WTC11 (cell line): ENCODE measurements at regions not wholly inside any gene's neighbourhood (a gene's known extent, or its start where the extent isn't known, plus 50 kb on each side); places are given as distances from the start of the nearest gene placed in this dataset.

Source experiments
- CTCF ChIP-seq: fragments of 200-600 bp; IDR thresholded peaks from 2 replicates; pipeline ENCODE4 v1.8.0; 2022; ENCODE audit warnings: antibody characterized with exemption
- ELF4 ChIP-seq: sonication (generic); formaldehyde crosslinking; IDR thresholded peaks from 2 replicates; pipeline ENCODE4 v1.8.1; 2022; ENCODE audit warnings: low read depth, mild to moderate bottlenecking, moderate library complexity, missing genetic modification reagents
- ESRRA ChIP-seq: sonication (generic); formaldehyde crosslinking; IDR thresholded peaks from 2 replicates; pipeline ENCODE4 v1.8.1; 2022; ENCODE audit warnings: mild to moderate bottlenecking, missing genetic modification reagents, borderline replicate concordance
- MYBL2 ChIP-seq: sonication (generic); formaldehyde crosslinking; IDR thresholded peaks from 2 replicates; pipeline ENCODE4 v1.8.1; 2023; ENCODE audit warnings: mild to moderate bottlenecking, moderate library complexity, missing genetic modification reagents
- NFYB ChIP-seq: sonication (generic); formaldehyde crosslinking; conservative IDR thresholded peaks from 2 replicates; pipeline ENCODE4 v1.8.0; 2022; ENCODE audit warnings: low read depth, missing genetic modification reagents
- NR1H2 ChIP-seq: sonication (generic); formaldehyde crosslinking; IDR thresholded peaks from 2 replicates; pipeline ENCODE4 v1.9.0; 2021; ENCODE audit warnings: mild to moderate bottlenecking, moderate library complexity, missing genetic modification reagents
- ZNF232 ChIP-seq: sonication (generic); formaldehyde crosslinking; IDR thresholded peaks from 2 replicates; pipeline ENCODE4 v1.8.0; 2022; ENCODE audit warnings: mild to moderate bottlenecking, missing genetic modification reagents
- TF ChIP-seq, protein P1 (sequence below): fragments of 250-450 bp; sonication (Bioruptor Pico); IDR thresholded peaks from 2 replicates; pipeline ENCODE4 v1.9.0; 2021; ENCODE audit warnings: mild to moderate bottlenecking
- TF ChIP-seq, protein P2 (sequence below): sonication (generic); formaldehyde crosslinking; IDR thresholded peaks from 2 replicates; pipeline ENCODE4 v1.8.0; 2023; ENCODE audit warnings: mild to moderate bottlenecking, missing genetic modification reagents
- TF ChIP-seq, protein P3 (sequence below): sonication (generic); formaldehyde crosslinking; IDR thresholded peaks from 2 replicates; pipeline ENCODE4 v1.8.1; 2023; ENCODE audit warnings: mild to moderate bottlenecking, moderate library complexity, missing genetic modification reagents
- TF ChIP-seq, protein P4 (sequence below): sonication (generic); formaldehyde crosslinking; IDR thresholded peaks from 2 replicates; pipeline ENCODE4 v1.8.1; 2023; ENCODE audit warnings: mild to moderate bottlenecking, missing genetic modification reagents, moderate library complexity

DNA sequence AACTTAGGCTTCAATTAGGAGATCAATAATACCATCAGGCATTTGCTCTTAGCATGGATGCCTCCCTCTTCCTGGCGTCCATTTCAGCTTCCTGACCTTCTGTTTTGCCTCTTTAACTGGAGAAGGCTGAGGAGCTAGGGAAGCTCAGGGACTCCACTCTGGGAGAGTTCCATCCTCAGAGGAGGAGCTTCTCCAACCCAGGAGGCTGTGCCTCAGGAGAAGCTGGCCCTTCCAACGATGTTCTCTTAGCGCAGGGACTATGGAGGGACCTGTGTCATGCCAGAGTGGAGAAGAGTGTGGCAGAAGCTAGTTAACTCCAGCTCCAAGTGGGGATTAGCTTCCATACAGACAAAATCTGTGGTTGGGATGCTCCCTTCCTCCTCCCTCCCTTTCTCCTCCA is 58.0 kb downstream of the KCNA5 start:
- TF ChIP-seq CTCF: no peak
- TF ChIP-seq NFYB (CRISPR knock-in tag): no peak
- TF ChIP-seq, protein P1, sequence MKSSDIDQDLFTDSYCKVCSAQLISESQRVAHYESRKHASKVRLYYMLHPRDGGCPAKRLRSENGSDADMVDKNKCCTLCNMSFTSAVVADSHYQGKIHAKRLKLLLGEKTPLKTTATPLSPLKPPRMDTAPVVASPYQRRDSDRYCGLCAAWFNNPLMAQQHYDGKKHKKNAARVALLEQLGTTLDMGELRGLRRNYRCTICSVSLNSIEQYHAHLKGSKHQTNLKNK (CRISPR knock-in tag): no peak
- no peak for TF ChIP-seq ESRRA (CRISPR knock-in tag)
- TF ChIP-seq MYBL2 (CRISPR knock-in tag): no peak
- TF ChIP-seq ZNF232 (CRISPR knock-in tag): no peak
- TF ChIP-seq, protein P2, sequence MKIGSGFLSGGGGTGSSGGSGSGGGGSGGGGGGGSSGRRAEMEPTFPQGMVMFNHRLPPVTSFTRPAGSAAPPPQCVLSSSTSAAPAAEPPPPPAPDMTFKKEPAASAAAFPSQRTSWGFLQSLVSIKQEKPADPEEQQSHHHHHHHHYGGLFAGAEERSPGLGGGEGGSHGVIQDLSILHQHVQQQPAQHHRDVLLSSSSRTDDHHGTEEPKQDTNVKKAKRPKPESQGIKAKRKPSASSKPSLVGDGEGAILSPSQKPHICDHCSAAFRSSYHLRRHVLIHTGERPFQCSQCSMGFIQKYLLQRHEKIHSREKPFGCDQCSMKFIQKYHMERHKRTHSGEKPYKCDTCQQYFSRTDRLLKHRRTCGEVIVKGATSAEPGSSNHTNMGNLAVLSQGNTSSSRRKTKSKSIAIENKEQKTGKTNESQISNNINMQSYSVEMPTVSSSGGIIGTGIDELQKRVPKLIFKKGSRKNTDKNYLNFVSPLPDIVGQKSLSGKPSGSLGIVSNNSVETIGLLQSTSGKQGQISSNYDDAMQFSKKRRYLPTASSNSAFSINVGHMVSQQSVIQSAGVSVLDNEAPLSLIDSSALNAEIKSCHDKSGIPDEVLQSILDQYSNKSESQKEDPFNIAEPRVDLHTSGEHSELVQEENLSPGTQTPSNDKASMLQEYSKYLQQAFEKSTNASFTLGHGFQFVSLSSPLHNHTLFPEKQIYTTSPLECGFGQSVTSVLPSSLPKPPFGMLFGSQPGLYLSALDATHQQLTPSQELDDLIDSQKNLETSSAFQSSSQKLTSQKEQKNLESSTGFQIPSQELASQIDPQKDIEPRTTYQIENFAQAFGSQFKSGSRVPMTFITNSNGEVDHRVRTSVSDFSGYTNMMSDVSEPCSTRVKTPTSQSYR (CRISPR knock-in tag): no peak
- TF ChIP-seq ELF4 (CRISPR knock-in tag): no peak
- TF ChIP-seq, protein P3, sequence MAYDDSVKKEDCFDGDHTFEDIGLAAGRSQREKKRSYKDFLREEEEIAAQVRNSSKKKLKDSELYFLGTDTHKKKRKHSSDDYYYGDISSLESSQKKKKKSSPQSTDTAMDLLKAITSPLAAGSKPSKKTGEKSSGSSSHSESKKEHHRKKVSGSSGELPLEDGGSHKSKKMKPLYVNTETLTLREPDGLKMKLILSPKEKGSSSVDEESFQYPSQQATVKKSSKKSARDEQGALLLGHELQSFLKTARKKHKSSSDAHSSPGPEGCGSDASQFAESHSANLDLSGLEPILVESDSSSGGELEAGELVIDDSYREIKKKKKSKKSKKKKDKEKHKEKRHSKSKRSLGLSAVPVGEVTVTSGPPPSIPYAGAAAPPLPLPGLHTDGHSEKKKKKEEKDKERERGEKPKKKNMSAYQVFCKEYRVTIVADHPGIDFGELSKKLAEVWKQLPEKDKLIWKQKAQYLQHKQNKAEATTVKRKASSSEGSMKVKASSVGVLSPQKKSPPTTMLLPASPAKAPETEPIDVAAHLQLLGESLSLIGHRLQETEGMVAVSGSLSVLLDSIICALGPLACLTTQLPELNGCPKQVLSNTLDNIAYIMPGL (CRISPR knock-in tag): no peak
- no peak for TF ChIP-seq NR1H2 (CRISPR knock-in tag)
- TF ChIP-seq, protein P4, sequence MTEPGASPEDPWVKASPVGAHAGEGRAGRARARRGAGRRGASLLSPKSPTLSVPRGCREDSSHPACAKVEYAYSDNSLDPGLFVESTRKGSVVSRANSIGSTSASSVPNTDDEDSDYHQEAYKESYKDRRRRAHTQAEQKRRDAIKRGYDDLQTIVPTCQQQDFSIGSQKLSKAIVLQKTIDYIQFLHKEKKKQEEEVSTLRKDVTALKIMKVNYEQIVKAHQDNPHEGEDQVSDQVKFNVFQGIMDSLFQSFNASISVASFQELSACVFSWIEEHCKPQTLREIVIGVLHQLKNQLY (CRISPR knock-in tag): no peak
